DMS 273 (cell line): ENCODE measurements at regions not wholly inside any gene's neighbourhood (a gene's known extent, or its start where the extent isn't known, plus 50 kb on each side); places are given as distances from the start of the nearest gene placed in this dataset.

ENCODE experiments used
- DNase-seq: peaks from one replicate; lab custom pipeline; 2025; ENCODE audit not compliant: unreplicated experiment; lab: John Stamatoyannopoulos, UW

DNA sequence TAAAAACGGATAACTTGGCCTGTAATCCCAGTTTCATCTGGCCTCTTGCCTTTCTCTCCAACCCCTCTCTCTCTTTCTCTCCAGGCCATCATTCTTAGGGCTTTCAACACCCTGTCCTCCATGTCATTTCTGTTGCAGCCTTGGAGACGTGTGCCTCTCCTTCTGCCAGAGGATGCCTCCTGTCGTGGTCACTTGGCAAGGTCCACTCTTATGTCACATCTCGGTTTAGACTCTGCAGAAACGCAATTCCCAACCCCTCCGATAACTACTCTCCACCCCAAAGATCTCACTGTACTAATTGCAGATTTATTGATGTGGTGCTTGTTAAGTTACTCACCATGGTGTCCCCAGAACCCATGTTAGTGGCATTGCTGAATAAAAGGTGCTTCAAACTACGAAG lies 787.3 kb upstream of the RBFOX1 start:
- DNase-seq: no peak

GRCh38 chr16:6541267-6541666 lies 791.4 kb upstream of the RBFOX1 start:
- no peak for DNase-seq

DNA sequence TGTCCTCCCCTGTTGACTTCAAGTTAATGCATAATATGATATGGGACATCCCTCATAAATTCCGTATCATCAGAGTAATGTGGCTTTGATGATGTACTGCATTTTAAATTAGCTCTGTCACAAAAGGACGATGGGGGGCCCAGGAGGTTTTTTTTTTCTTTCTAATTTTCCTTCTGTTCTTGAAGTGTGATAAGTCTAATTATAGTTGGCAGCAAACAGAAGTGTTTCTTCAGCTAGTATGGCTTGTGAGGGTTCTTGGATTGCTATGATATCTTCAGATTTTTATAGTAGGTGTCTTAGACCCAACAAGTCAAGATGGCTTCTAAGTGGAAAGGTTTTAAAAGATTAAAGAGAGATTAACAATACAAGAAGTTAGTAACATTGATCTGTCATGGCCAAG lies 796.2 kb upstream of the RBFOX1 start:
- DNase-seq: no peak

- no peak for DNase-seq
These were observed 801.6 kb upstream of the RBFOX1 start for GRCh38 chr16:6531067-6531466.

DNA sequence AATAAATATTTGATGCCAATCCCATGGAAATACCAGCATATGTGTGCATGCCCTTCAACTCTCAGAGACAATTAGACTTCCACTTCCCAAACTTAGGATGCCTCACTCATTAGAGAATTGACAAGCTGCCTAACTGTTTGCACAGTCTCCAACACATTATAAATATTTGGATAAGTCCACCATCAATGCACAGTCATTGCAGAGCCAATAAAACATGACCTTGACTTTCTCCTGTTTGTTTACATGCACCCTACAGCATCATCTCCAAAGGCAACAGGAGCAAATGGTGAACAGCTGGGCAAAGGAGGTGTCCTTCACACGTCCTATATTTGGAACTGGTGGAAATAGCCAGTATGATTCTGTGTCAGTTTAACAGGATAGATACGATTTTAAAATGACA lies 804.4 kb upstream of the RBFOX1 start:
- DNase-seq: no peak

DNA sequence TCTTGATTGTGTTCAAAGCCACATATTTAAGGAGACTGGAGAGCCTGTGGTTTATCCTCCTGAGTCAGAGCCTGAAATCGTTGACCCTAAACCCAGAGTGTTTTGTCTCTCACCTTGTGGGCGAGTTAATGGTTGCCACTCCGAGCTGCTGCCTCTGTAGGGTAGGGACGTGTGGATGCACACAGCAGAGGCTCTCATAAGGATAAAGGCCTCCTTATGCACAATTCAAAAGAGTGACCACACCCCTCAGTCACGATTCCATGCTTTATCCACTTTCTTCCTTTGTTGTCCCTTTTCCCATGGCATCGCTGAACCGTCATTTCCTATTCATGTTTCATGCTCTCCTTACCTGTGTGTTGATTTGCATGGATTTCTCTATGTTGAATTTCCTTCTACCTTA lies 805.0 kb upstream of the RBFOX1 start:
- no peak for DNase-seq

DNA sequence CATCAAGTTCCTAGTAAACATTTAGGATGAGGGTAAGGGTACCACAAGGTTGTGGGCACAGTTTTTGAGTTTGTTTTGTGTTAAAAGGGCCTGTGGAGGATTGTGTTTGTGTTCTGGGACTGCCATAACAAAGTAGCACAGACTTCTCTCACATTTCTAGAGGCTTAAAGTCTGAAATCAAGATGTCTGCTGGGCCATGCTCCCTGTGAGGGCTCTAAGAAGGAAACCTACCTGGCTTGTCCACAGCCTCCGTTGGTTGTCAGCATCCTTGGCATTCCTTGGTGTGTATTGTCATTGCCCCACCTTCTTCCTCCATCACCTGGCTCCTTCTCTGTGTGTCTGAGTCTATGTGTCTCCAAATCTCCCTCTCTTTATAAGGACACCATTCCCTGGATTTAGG lies 808.1 kb upstream of the RBFOX1 start:
- DNase-seq: no peak

- DNase-seq: no peak
These were observed 815.5 kb upstream of the RBFOX1 start for GRCh38 chr16:6517020-6517720.

- DNase-seq: no peak
These were observed 820.1 kb upstream of the RBFOX1 start for GRCh38 chr16:6512512-6512911.

DNA sequence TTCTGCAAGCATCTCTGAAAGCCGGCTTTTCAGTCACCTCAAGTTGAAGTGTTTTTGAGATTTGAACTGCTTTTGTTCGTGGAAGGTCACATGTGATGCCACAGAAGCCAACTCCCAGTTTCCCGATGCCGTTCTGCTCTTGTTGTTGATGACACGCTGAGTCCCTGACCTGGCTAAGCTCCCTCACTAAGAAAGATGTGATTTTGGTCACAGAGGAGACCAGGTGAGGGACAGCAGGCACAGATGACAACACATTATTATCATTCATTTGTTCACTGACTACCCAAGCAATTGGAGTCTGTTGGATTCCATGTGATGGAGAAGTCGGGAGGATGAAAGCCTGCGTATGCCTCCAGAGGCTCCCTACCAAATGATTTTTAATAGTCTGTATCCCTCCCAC lies 822.4 kb upstream of the RBFOX1 start:
- no peak for DNase-seq

DNA sequence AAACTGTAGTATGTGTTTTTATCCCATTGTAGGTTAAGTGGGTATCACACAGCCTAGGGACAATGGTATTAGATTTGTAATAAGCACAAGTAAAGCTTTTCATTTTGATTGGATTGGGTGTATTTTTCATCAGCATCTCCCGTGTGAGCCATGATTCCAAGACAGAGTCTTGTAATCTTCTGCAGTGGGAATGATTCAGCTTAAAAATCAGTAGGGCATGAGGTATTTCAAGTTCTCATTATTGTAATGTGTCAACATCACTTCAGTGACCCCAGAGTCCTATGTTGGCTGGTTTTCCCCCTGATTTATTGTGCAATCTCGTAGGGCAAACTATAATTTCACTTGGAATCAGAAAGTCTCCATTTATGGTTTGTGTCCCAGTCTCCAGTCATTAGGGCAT lies 833.2 kb upstream of the RBFOX1 start:
- no peak for DNase-seq

GRCh38 chr16:6498858-6499257 lies 833.8 kb upstream of the RBFOX1 start:
- no peak for DNase-seq

- DNase-seq: no peak
These were observed 835.6 kb upstream of the RBFOX1 start for GRCh38 chr16:6496996-6497395.

DNA sequence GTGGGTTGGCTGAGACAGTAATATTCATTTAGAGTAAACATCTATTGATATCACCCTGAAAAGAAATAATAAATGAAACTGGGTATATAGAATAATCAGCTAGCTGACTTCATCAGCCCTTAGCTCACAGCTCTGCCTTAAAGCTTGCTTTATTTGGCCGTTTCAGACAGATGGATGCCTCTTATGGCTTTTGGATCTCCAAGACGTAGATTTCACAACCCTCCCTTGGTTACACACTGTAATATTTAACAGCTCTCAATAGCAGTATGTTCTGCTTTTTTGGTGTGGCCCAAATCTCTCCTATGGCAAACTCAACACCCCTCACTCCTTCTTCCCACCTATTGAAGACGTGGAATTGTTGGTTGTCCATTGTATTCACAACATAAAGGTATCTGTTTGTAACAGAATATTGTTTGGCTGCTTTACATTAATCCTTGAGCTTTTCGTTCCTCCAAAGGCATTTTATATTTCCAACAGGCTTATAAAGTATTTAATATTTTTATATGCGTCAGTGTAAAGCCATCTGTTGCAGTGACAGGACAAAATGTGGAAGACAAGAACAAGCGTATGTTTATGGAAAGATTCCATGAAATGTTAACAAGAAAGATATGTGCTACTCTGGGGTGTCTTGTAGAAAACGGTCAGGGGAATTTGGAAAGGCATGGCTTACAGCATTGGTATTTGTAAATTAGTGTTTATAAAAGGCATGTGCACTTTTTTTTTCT lies 837.0 kb upstream of the RBFOX1 start:
- no peak for DNase-seq

- DNase-seq: no peak
These were observed 837.9 kb upstream of the RBFOX1 start for GRCh38 chr16:6494716-6495115.

- no peak for DNase-seq
These were observed 839.1 kb upstream of the RBFOX1 start for GRCh38 chr16:6493555-6493954.

DNA sequence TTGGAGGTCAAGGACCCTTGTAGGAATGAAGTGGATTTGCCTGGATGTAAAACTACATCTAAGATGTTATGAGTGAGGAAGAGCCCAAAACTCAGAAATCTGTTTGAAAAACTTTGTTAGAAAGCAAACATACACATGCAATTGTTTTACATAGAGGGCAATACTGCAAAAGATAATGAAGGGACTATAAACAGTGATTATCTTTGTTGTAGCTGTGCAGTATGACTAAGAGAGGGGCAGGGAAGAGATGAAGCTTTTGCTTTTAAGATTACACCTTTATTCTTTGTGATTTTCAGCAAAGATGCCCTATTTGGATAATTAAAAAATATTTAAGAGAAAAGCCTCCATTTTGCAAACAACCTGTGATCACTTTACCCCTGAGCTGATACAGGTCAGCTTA lies 839.9 kb upstream of the RBFOX1 start:
- DNase-seq: no peak

GRCh38 chr16:6484935-6485334 lies 847.7 kb upstream of the RBFOX1 start:
- no peak for DNase-seq

DNA sequence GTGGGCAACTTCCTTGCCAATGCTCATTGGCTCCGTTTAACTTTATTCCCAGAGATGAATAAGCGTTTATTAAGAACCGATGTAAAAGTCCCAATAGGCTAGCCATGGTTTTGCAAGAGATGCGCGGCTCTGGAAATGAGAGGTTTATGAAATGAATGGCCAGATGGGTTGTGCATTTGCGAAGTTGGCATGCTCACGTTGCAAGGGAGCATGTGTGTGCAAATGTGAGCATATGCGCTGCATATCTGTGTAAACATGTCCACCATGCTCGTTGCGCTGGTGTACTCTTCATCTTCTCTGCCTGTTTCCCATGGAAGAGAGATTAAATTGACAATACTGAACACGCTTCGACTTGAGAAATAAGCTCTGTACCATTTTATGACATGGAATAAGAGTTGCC lies 848.6 kb upstream of the RBFOX1 start:
- no peak for DNase-seq

- DNase-seq: no peak
These were observed 849.1 kb upstream of the RBFOX1 start for GRCh38 chr16:6483469-6484033.

DNA sequence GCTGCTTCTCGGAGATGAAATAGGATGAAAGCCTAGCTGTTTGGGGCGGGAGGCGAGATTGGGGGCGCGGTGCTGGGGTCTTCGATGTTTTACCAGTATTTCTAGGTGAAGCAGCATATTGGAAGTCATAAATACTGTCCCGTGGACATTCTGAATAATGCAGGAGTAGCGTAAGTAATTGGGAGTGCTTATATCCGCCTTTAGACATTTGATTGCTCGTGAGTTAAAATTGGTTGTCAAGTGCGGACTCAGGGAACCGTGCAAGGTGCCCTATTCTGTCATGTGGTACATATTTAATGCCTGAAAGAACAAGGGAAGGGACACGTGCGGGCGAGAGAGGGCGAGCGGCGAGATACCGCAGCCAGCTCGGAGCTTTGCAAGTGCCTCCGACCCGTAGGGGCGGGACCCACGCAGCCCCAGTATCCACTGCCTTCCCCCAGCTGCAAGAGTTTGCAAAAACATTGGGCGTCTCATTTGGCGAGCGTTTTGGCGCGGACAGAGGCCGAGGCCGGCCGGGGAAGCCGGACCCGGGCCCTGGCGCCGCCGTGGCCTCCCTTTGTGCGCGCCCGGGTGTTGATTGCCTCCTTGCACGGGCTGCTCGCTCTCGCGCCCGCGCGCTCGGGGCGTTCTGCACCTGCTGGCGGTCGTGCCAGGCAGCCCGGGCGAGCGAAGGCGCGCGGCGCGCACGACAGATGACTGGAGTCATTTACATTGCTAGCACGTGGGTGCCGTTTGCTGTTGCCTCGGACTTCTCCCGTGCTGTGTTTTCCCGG lies 849.8 kb upstream of the RBFOX1 start:
- no peak for DNase-seq

GRCh38 chr16:6481894-6482293 lies 850.8 kb upstream of the RBFOX1 start:
- no peak for DNase-seq
